ENCODE measurements at regions not wholly inside any gene's neighbourhood (a gene's known extent, or its start where the extent isn't known, plus 50 kb on each side); places are given as distances from the start of the nearest gene placed in this dataset.

GRCh38 chr3:117695871-117696645 lies 986.5 kb downstream of the TUSC7 start:
- no peak for DNase-seq

GRCh38 chr3:117696851-117697407 lies 987.4 kb downstream of the TUSC7 start:
- no peak for DNase-seq

GRCh38 chr3:117699058-117699457 lies 989.5 kb downstream of the TUSC7 start:
- DNase-seq, result no peak

- no peak for DNase-seq
Observed at GRCh38 chr3:117700573-117701360, 991.2 kb downstream of the TUSC7 start.

GRCh38 chr3:117705011-117705410 lies 995.4 kb downstream of the TUSC7 start:
- DNase-seq, result no peak

- no peak for DNase-seq
Observed at GRCh38 chr3:117706037-117706436, 996.5 kb downstream of the TUSC7 start.

GRCh38 chr3:117706756-117707155 lies 997.2 kb downstream of the TUSC7 start:
- DNase-seq, result no peak

- no peak for DNase-seq
Observed at GRCh38 chr3:117708601-117709000, 999.0 kb downstream of the TUSC7 start.

GRCh38 chr3:117709108-117709507 lies 999.5 kb downstream of the TUSC7 start:
- DNase-seq, result no peak

GRCh38 chr3:117710501-117710900 lies 1000.9 kb downstream of the TUSC7 start:
- no peak for DNase-seq

- no peak for DNase-seq
Observed at GRCh38 chr3:117719316-117719926, 1009.8 kb downstream of the TUSC7 start.

GRCh38 chr3:117721866-117722265 lies 1012.3 kb downstream of the TUSC7 start:
- no peak for DNase-seq

GRCh38 chr3:117722856-117723255 lies 1013.3 kb downstream of the TUSC7 start:
- no peak for DNase-seq

GRCh38 chr3:117723825-117724224 lies 1014.2 kb downstream of the TUSC7 start:
- DNase-seq, result no peak

GRCh38 chr3:117725314-117725713 lies 1015.7 kb downstream of the TUSC7 start:
- DNase-seq, result no peak

- no peak for DNase-seq
Observed at GRCh38 chr3:117726776-117727175, 1017.2 kb downstream of the TUSC7 start.

GRCh38 chr3:117728226-117728625 lies 1018.6 kb downstream of the TUSC7 start:
- no peak for DNase-seq

GRCh38 chr3:117734496-117734895 lies 1024.9 kb downstream of the TUSC7 start:
- no peak for DNase-seq

- DNase-seq, result no peak
Observed at GRCh38 chr3:117735481-117736101, 1026.0 kb downstream of the TUSC7 start.

GRCh38 chr3:117736846-117737245 lies 1027.3 kb downstream of the TUSC7 start:
- DNase-seq, result no peak

- no peak for DNase-seq
Observed at GRCh38 chr3:117743993-117744392, 1034.4 kb downstream of the TUSC7 start.

- no peak for DNase-seq
Observed at GRCh38 chr3:117744935-117745334, 1035.4 kb downstream of the TUSC7 start.

- DNase-seq, result no peak
Observed at GRCh38 chr3:117745516-117745915, 1035.9 kb downstream of the TUSC7 start.

All from activated T-cell treated with anti-CD3 and anti-CD28 coated beads, Interleukin-2, amount 50 U/mL, for 1 hour (primary cell).